Brain microvascular endothelial cell (primary cell): ENCODE measurements at regions not wholly inside any gene's neighbourhood (a gene's known extent, or its start where the extent isn't known, plus 50 kb on each side); places are given as distances from the start of the nearest gene placed in this dataset.

ENCODE experiments used
- DNase-seq: peaks from one replicate; pipeline ENCODE4 v3.0.0-alpha.2; 2020
- H3K27ac ChIP-seq: fragments of 250-450 bp; sonication (Bioruptor Pico); 2 replicates; pipeline ENCODE4 v1.5.1; 2020; ENCODE audit warnings: mild to moderate bottlenecking, moderate library complexity
- H3K27me3 ChIP-seq: fragments of 250-450 bp; sonication (Bioruptor Pico); replicated peaks from 2 replicates; pipeline ENCODE4 v1.5.1; 2020; ENCODE audit warnings: mild to moderate bottlenecking
- H3K36me3 ChIP-seq: fragments of 250-450 bp; sonication (Bioruptor Pico); replicated peaks from 2 replicates; pipeline ENCODE4 v1.5.1; 2020; ENCODE audit warnings: mild to moderate bottlenecking
- H3K4me3 ChIP-seq: 2 replicates; pipeline ENCODE4 v1.5.1; 2011; ENCODE audit warnings: low read depth, mild to moderate bottlenecking, control low read depth, low read length, moderate library complexity
- CTCF ChIP-seq: IDR thresholded peaks from 2 replicates; pipeline ENCODE4 v1.5.1; 2011; ENCODE audit warnings: low read depth, mild to moderate bottlenecking, moderate library complexity, low read length, control low read depth, inconsistent platforms; ENCODE audit errors: missing control alignments
- in situ Hi-C: cut with HindIII; loops from 2 replicates; pipeline ENCODE4 v1.10.0; 2017; ENCODE audit warnings: low sequenced_read_pairs, low pct_ligation_motif_present

GRCh38 chr3:102665183-102665582 lies 230.4 kb downstream of the ZPLD1 start:
- no peaks in the 10 kb centered on the region for H3K36me3 ChIP-seq
- no peak for TF ChIP-seq CTCF
- DNase-seq, result no peak
- in situ Hi-C loops, result no loop called here
- no peak overlapping the region for H3K4me3 ChIP-seq
- no peak overlapping the region for H3K27ac ChIP-seq
- H3K27me3 ChIP-seq, result no peaks in the 10 kb centered on the region

- no peak overlapping the region for H3K4me3 ChIP-seq
- no peak for TF ChIP-seq CTCF
- DNase-seq, result no peak
- no peaks in the 10 kb centered on the region for H3K36me3 ChIP-seq
- in situ Hi-C loops, result no loop called here
- no peak overlapping the region for H3K27ac ChIP-seq
- no peaks in the 10 kb centered on the region for H3K27me3 ChIP-seq
Observed at GRCh38 chr3:102668247-102668646, 233.4 kb downstream of the ZPLD1 start.

- no peak for TF ChIP-seq CTCF
- no peaks in the 10 kb centered on the region for H3K27me3 ChIP-seq
- in situ Hi-C loops, result no loop called here
Observed at GRCh38 chr3:102670986-102671385, 236.2 kb downstream of the ZPLD1 start.

GRCh38 chr3:102672305-102672704 lies 237.5 kb downstream of the ZPLD1 start:
- no peaks in the 10 kb centered on the region for H3K27me3 ChIP-seq
- in situ Hi-C loops, result no loop called here
- H3K27ac ChIP-seq, result no peak overlapping the region
- H3K4me3 ChIP-seq, result no peak overlapping the region
- H3K36me3 ChIP-seq, result no peaks in the 10 kb centered on the region
- DNase-seq, result no peak
- TF ChIP-seq CTCF, result no peak

More at GRCh38 chr3:102670986-102671385, 236.2 kb downstream of the ZPLD1 start:
- Histone ChIP-seq H3K4me3 (no peak overlapping the region), H3K36me3 (no peaks in the 10 kb centered on the region), H3K27ac (no peak overlapping the region)
- no peak for DNase-seq

- Histone ChIP-seq H3K4me3 (no peak overlapping the region), H3K27me3 (no peaks in the 10 kb centered on the region), H3K36me3 (no peaks in the 10 kb centered on the region), H3K27ac (no peak overlapping the region)
- in situ Hi-C loops, result no loop called here
- TF ChIP-seq CTCF, result peak; percentile 90
- DNase-seq, result peak; percentile 22
Observed at GRCh38 chr3:102673271-102674115, 238.7 kb downstream of the ZPLD1 start.

- DNase-seq, result no peak
- TF ChIP-seq CTCF, result no peak
- Histone ChIP-seq H3K27ac (no peak overlapping the region), H3K4me3 (no peak overlapping the region), H3K27me3 (no peaks in the 10 kb centered on the region), H3K36me3 (no peaks in the 10 kb centered on the region)
- in situ Hi-C loops, result no loop called here
Observed at GRCh38 chr3:102674284-102674683, 239.5 kb downstream of the ZPLD1 start.
